ENCODE measurements at regions not wholly inside any gene's neighbourhood (a gene's known extent, or its start where the extent isn't known, plus 50 kb on each side); places are given as distances from the start of the nearest gene placed in this dataset.

DNA sequence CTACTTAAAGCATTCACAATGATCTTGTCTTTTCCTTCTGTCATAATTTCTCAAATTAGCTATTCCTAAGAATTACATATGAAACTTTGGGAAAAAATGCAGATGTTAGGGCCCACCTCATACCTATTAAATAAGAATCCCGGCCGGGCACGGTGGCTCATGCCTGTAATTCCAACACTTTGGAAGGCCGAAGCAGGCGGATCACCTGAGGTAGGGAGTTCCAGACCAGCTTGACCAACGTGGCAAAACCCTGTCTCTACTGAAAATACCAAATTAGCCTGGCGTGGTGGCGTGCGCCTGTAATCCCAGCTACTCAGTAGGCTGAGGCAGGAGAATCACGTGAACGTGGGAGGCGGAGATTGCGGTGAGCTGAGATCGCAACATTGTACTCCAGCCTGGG, 158.4 kb upstream of the TLL1 start:
- POLR2A ChIA-PET: no interaction called here
- DNase-seq (ENCODE audit: low spot score) (no peak), ATAC-seq (no peak)
- peaks cover 9% of the 10 kb centered on the region for H3K9me3 Mint-ChIP-seq
- H3K4me1 Mint-ChIP-seq: peaks cover 12% of the 10 kb centered on the region
- no peaks in the 10 kb centered on the region for H3K27me3 Mint-ChIP-seq (ENCODE audit: low read depth)
- H3K4me3 Mint-ChIP-seq: no peak overlapping the region
- CTCF ChIA-PET: no interaction called here
- no peaks in the 10 kb centered on the region for H3K36me3 Mint-ChIP-seq
- no peak for TF ChIP-seq GABPB1 (CRISPR knock-in tag; IDR thresholded peaks at IDR 0.05)
- no peak overlapping the region for H3K27ac Mint-ChIP-seq

DNA sequence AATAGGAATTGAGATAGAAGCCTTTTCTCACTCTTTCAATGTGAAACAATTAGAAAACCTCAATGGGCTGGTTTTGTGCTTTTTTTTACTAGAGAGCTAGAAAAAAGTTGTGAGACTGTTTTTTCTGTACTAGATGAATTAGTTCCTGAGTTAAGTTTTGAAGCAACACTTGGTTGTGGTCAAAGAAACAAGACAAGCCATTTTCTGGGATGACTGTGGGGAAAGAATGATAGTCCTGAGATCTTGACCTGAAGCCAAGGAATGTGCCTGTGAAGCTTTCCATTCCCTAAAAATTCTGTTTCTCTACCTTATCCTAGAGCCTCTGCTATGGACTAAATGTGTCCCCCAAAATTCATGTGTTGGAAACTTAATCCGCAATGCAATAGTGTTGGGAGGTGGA, 157.8 kb upstream of the TLL1 start:
- ChIA-PET CTCF (no interaction called here), POLR2A (no interaction called here)
- H3K27ac Mint-ChIP-seq: no peak overlapping the region
- no peaks in the 10 kb centered on the region for H3K36me3 Mint-ChIP-seq
- H3K4me3 Mint-ChIP-seq: no peak overlapping the region
- H3K27me3 Mint-ChIP-seq (ENCODE audit: low read depth): no peaks in the 10 kb centered on the region
- DNase-seq (ENCODE audit: low spot score) (no peak), ATAC-seq (no peak)
- H3K4me1 Mint-ChIP-seq: peaks cover 7% of the 10 kb centered on the region
- TF ChIP-seq ETV6 (CRISPR knock-in tag; IDR thresholded peaks at IDR 0.05) (no peak), ZNF121 (CRISPR knock-in tag; IDR thresholded peaks at IDR 0.05) (no peak), NR3C1 (CRISPR knock-in tag; conservative IDR thresholded peaks at IDR 0.05; ENCODE audit: low read depth) (no peak), SMAD3 (CRISPR knock-in tag; IDR thresholded peaks at IDR 0.05; ENCODE audit: borderline replicate concordance) (no peak), TEAD1 (CRISPR knock-in tag; IDR thresholded peaks at IDR 0.05) (no peak), OVOL2 (CRISPR knock-in tag; IDR thresholded peaks at IDR 0.05; ENCODE audit: borderline replicate concordance) (no peak), ZNF219 (CRISPR knock-in tag; IDR thresholded peaks at IDR 0.05; ENCODE audit: borderline replicate concordance) (no peak), SP1 (CRISPR knock-in tag; conservative IDR thresholded peaks at IDR 0.05) (no peak), HMGA2 (CRISPR knock-in tag; IDR thresholded peaks at IDR 0.05) (no peak), PRRX2 (CRISPR knock-in tag; IDR thresholded peaks at IDR 0.05) (no peak)
- TF ChIP-seq, protein P1, sequence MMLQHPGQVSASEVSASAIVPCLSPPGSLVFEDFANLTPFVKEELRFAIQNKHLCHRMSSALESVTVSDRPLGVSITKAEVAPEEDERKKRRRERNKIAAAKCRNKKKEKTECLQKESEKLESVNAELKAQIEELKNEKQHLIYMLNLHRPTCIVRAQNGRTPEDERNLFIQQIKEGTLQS (CRISPR knock-in tag; conservative IDR thresholded peaks at IDR 0.05): no peak
- TF ChIP-seq, protein P2, sequence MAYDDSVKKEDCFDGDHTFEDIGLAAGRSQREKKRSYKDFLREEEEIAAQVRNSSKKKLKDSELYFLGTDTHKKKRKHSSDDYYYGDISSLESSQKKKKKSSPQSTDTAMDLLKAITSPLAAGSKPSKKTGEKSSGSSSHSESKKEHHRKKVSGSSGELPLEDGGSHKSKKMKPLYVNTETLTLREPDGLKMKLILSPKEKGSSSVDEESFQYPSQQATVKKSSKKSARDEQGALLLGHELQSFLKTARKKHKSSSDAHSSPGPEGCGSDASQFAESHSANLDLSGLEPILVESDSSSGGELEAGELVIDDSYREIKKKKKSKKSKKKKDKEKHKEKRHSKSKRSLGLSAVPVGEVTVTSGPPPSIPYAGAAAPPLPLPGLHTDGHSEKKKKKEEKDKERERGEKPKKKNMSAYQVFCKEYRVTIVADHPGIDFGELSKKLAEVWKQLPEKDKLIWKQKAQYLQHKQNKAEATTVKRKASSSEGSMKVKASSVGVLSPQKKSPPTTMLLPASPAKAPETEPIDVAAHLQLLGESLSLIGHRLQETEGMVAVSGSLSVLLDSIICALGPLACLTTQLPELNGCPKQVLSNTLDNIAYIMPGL (CRISPR knock-in tag; IDR thresholded peaks at IDR 0.05): no peak
- TF ChIP-seq, protein P3, sequence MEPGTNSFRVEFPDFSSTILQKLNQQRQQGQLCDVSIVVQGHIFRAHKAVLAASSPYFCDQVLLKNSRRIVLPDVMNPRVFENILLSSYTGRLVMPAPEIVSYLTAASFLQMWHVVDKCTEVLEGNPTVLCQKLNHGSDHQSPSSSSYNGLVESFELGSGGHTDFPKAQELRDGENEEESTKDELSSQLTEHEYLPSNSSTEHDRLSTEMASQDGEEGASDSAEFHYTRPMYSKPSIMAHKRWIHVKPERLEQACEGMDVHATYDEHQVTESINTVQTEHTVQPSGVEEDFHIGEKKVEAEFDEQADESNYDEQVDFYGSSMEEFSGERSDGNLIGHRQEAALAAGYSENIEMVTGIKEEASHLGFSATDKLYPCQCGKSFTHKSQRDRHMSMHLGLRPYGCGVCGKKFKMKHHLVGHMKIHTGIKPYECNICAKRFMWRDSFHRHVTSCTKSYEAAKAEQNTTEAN (CRISPR knock-in tag; IDR thresholded peaks at IDR 0.05): no peak
- TF ChIP-seq, protein P4, sequence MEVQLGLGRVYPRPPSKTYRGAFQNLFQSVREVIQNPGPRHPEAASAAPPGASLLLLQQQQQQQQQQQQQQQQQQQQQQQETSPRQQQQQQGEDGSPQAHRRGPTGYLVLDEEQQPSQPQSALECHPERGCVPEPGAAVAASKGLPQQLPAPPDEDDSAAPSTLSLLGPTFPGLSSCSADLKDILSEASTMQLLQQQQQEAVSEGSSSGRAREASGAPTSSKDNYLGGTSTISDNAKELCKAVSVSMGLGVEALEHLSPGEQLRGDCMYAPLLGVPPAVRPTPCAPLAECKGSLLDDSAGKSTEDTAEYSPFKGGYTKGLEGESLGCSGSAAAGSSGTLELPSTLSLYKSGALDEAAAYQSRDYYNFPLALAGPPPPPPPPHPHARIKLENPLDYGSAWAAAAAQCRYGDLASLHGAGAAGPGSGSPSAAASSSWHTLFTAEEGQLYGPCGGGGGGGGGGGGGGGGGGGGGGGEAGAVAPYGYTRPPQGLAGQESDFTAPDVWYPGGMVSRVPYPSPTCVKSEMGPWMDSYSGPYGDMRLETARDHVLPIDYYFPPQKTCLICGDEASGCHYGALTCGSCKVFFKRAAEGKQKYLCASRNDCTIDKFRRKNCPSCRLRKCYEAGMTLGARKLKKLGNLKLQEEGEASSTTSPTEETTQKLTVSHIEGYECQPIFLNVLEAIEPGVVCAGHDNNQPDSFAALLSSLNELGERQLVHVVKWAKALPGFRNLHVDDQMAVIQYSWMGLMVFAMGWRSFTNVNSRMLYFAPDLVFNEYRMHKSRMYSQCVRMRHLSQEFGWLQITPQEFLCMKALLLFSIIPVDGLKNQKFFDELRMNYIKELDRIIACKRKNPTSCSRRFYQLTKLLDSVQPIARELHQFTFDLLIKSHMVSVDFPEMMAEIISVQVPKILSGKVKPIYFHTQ (CRISPR knock-in tag; IDR thresholded peaks at IDR 0.05): no peak
- TF ChIP-seq, protein P5, sequence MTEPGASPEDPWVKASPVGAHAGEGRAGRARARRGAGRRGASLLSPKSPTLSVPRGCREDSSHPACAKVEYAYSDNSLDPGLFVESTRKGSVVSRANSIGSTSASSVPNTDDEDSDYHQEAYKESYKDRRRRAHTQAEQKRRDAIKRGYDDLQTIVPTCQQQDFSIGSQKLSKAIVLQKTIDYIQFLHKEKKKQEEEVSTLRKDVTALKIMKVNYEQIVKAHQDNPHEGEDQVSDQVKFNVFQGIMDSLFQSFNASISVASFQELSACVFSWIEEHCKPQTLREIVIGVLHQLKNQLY (CRISPR knock-in tag; IDR thresholded peaks at IDR 0.05): no peak
- H3K9me3 Mint-ChIP-seq: peaks cover 9% of the 10 kb centered on the region

DNA sequence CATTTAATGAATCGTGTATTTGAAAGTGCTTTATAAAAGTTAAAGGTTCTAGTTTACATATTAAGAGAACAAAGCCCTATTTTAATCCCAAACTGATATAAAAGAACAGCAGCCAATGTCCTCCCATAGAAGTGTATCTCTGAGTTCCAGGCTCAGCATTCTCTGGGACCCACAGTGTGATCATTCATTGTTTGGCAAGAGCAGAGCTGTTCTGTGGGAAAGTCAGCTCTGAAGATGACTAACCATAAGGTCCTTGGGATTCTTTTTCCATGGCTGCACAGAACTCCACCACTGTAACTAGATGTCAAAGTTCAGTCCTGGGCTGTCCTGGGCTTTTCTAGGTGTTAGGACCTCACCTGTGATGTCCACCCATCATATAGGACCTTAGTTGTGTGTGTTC, 157.0 kb upstream of the TLL1 start:
- Mint-ChIP-seq H3K4me3 (no peak overlapping the region), H3K27ac (no peak overlapping the region), H3K36me3 (no peaks in the 10 kb centered on the region), H3K9me3 (peaks cover 9% of the 10 kb centered on the region), H3K4me1 (peaks cover 3% of the 10 kb centered on the region), H3K27me3 (ENCODE audit: low read depth) (no peaks in the 10 kb centered on the region)
- CTCF ChIA-PET: no interaction called here
- POLR2A ChIA-PET: no interaction called here
- no peak for DNase-seq (ENCODE audit: low spot score)
- no peak for ATAC-seq
- TF ChIP-seq, protein P6, sequence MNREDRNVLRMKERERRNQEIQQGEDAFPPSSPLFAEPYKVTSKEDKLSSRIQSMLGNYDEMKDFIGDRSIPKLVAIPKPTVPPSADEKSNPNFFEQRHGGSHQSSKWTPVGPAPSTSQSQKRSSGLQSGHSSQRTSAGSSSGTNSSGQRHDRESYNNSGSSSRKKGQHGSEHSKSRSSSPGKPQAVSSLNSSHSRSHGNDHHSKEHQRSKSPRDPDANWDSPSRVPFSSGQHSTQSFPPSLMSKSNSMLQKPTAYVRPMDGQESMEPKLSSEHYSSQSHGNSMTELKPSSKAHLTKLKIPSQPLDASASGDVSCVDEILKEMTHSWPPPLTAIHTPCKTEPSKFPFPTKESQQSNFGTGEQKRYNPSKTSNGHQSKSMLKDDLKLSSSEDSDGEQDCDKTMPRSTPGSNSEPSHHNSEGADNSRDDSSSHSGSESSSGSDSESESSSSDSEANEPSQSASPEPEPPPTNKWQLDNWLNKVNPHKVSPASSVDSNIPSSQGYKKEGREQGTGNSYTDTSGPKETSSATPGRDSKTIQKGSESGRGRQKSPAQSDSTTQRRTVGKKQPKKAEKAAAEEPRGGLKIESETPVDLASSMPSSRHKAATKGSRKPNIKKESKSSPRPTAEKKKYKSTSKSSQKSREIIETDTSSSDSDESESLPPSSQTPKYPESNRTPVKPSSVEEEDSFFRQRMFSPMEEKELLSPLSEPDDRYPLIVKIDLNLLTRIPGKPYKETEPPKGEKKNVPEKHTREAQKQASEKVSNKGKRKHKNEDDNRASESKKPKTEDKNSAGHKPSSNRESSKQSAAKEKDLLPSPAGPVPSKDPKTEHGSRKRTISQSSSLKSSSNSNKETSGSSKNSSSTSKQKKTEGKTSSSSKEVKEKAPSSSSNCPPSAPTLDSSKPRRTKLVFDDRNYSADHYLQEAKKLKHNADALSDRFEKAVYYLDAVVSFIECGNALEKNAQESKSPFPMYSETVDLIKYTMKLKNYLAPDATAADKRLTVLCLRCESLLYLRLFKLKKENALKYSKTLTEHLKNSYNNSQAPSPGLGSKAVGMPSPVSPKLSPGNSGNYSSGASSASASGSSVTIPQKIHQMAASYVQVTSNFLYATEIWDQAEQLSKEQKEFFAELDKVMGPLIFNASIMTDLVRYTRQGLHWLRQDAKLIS (CRISPR knock-in tag; IDR thresholded peaks at IDR 0.05; ENCODE audit: borderline replicate concordance): no peak
- TF ChIP-seq, protein P7, sequence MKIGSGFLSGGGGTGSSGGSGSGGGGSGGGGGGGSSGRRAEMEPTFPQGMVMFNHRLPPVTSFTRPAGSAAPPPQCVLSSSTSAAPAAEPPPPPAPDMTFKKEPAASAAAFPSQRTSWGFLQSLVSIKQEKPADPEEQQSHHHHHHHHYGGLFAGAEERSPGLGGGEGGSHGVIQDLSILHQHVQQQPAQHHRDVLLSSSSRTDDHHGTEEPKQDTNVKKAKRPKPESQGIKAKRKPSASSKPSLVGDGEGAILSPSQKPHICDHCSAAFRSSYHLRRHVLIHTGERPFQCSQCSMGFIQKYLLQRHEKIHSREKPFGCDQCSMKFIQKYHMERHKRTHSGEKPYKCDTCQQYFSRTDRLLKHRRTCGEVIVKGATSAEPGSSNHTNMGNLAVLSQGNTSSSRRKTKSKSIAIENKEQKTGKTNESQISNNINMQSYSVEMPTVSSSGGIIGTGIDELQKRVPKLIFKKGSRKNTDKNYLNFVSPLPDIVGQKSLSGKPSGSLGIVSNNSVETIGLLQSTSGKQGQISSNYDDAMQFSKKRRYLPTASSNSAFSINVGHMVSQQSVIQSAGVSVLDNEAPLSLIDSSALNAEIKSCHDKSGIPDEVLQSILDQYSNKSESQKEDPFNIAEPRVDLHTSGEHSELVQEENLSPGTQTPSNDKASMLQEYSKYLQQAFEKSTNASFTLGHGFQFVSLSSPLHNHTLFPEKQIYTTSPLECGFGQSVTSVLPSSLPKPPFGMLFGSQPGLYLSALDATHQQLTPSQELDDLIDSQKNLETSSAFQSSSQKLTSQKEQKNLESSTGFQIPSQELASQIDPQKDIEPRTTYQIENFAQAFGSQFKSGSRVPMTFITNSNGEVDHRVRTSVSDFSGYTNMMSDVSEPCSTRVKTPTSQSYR (CRISPR knock-in tag; IDR thresholded peaks at IDR 0.05): no peak
- no peak for TF ChIP-seq NFATC4 (CRISPR knock-in tag; IDR thresholded peaks at IDR 0.05)
- TF ChIP-seq, protein P8, sequence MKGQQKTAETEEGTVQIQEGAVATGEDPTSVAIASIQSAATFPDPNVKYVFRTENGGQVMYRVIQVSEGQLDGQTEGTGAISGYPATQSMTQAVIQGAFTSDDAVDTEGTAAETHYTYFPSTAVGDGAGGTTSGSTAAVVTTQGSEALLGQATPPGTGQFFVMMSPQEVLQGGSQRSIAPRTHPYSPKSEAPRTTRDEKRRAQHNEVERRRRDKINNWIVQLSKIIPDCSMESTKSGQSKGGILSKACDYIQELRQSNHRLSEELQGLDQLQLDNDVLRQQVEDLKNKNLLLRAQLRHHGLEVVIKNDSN (CRISPR knock-in tag; IDR thresholded peaks at IDR 0.05): no peak

Measured in WTC11 (cell line).